ENCODE measurements at regions not wholly inside any gene's neighbourhood (a gene's known extent, or its start where the extent isn't known, plus 50 kb on each side); places are given as distances from the start of the nearest gene placed in this dataset.

- DNase-seq (ENCODE audit: low spot score in 2 of 2): no peak
- H3K9me3 ChIP-seq: no peaks in the 10 kb centered on the region
- peaks cover 14% of the 10 kb centered on the region for H3K27me3 ChIP-seq (ENCODE audit: low read depth)
- in situ Hi-C loops (cut with MboI; ENCODE audit: low sequenced_read_pairs): loop anchor here (25.0 kb wide), 3 partner anchors 208 to 483 kb away; no protein-coding TSS in a partner anchor
- no peaks in the 10 kb centered on the region for H3K36me3 ChIP-seq (replicated peaks)
- H3K4me1 ChIP-seq: no peaks in the 10 kb centered on the region
- H3K4me3 ChIP-seq: no peak overlapping the region
These were observed 130.0 kb downstream of the ELAPOR2 start for GRCh38 chr7:86929293-86930109.

- Histone ChIP-seq H3K27me3 (ENCODE audit: low read depth) (peaks cover 15% of the 10 kb centered on the region), H3K36me3 (replicated peaks) (no peaks in the 10 kb centered on the region), H3K9me3 (no peaks in the 10 kb centered on the region), H3K4me3 (no peak overlapping the region), H3K4me1 (no peaks in the 10 kb centered on the region)
- no peak for DNase-seq (ENCODE audit: low spot score in 2 of 2)
- in situ Hi-C loops (cut with MboI; ENCODE audit: low sequenced_read_pairs): loop anchor here (25.0 kb wide), 3 partner anchors 209 to 484 kb away; no protein-coding TSS in a partner anchor
These were observed 131.1 kb downstream of the ELAPOR2 start for GRCh38 chr7:86928308-86928707.

- DNase-seq (ENCODE audit: low spot score in 2 of 2): peak; percentile 44 to 50
- in situ Hi-C loops (cut with MboI; ENCODE audit: low sequenced_read_pairs): loop anchor here (25.0 kb wide), 3 partner anchors 211 to 486 kb away; no protein-coding TSS in a partner anchor
- peaks cover 20% of the 10 kb centered on the region for H3K27me3 ChIP-seq (ENCODE audit: low read depth)
- no peaks in the 10 kb centered on the region; the same call in 1 of the 2 replicates for H3K4me1 ChIP-seq
- H3K4me3 ChIP-seq: no peak overlapping the region
- no peaks in the 10 kb centered on the region for H3K9me3 ChIP-seq
- H3K36me3 ChIP-seq (replicated peaks): no peaks in the 10 kb centered on the region
These were observed 132.7 kb downstream of the ELAPOR2 start for GRCh38 chr7:86926732-86927131.

GRCh38 chr7:86925221-86925620 is 134.2 kb downstream of the ELAPOR2 start:
- Histone ChIP-seq H3K9me3 (no peaks in the 10 kb centered on the region), H3K4me3 (no peak overlapping the region), H3K4me1 (no peaks in the 10 kb centered on the region; the same call in 1 of the 2 replicates), H3K27me3 (ENCODE audit: low read depth) (peaks cover 10% of the 10 kb centered on the region), H3K36me3 (replicated peaks) (no peaks in the 10 kb centered on the region)
- no peak for DNase-seq (ENCODE audit: low spot score in 2 of 2)
- in situ Hi-C loops (cut with MboI; ENCODE audit: low sequenced_read_pairs): loop anchor here (25.0 kb wide), 3 partner anchors 212 to 487 kb away; no protein-coding TSS in a partner anchor

- in situ Hi-C loops (cut with MboI; ENCODE audit: low sequenced_read_pairs): no loop called here
- H3K36me3 ChIP-seq (replicated peaks): no peaks in the 10 kb centered on the region
These were observed 135.9 kb downstream of the ELAPOR2 start for GRCh38 chr7:86923527-86923926.

GRCh38 chr7:86920154-86920553 is 139.3 kb downstream of the ELAPOR2 start:
- in situ Hi-C loops (cut with MboI; ENCODE audit: low sequenced_read_pairs): no loop called here
- Histone ChIP-seq H3K27me3 (ENCODE audit: low read depth) (peaks cover 8% of the 10 kb centered on the region; the same call in 1 of the 2 replicates), H3K4me1 (no peaks in the 10 kb centered on the region; the same call in 1 of the 2 replicates), H3K36me3 (replicated peaks) (no peaks in the 10 kb centered on the region), H3K4me3 (no peak overlapping the region), H3K9me3 (no peaks in the 10 kb centered on the region)
- no peak for DNase-seq (ENCODE audit: low spot score in 2 of 2)

More at GRCh38 chr7:86923527-86923926, 135.9 kb downstream of the ELAPOR2 start:
- H3K4me1 ChIP-seq: no peaks in the 10 kb centered on the region; the same call in 1 of the 2 replicates
- DNase-seq (ENCODE audit: low spot score in 2 of 2): no peak
- H3K9me3 ChIP-seq: no peaks in the 10 kb centered on the region
- H3K27me3 ChIP-seq (ENCODE audit: low read depth): peaks cover 8% of the 10 kb centered on the region; the same call in 1 of the 2 replicates
- H3K4me3 ChIP-seq: no peak overlapping the region

- Histone ChIP-seq H3K36me3 (replicated peaks) (no peaks in the 10 kb centered on the region), H3K27me3 (ENCODE audit: low read depth) (peaks cover 7% of the 10 kb centered on the region; the same call in 1 of the 2 replicates), H3K4me3 (no peak overlapping the region), H3K9me3 (no peaks in the 10 kb centered on the region), H3K4me1 (no peaks in the 10 kb centered on the region; the same call in 1 of the 2 replicates)
- DNase-seq (ENCODE audit: low spot score in 2 of 2): peak in 1 of 2 experiments; percentile 8
- in situ Hi-C loops (cut with MboI; ENCODE audit: low sequenced_read_pairs): no loop called here
These were observed 141.2 kb downstream of the ELAPOR2 start for GRCh38 chr7:86918245-86918644.

- no peaks in the 10 kb centered on the region for H3K4me1 ChIP-seq
- H3K27me3 ChIP-seq (ENCODE audit: low read depth): no peaks in the 10 kb centered on the region
- no peak overlapping the region for H3K4me3 ChIP-seq
- H3K9me3 ChIP-seq: no peaks in the 10 kb centered on the region
- H3K36me3 ChIP-seq (replicated peaks): no peaks in the 10 kb centered on the region
- in situ Hi-C loops (cut with MboI; ENCODE audit: low sequenced_read_pairs): no loop called here
- DNase-seq (ENCODE audit: low spot score in 2 of 2): no peak
These were observed 143.1 kb downstream of the ELAPOR2 start for GRCh38 chr7:86916277-86916825.

- no peak overlapping the region for H3K4me3 ChIP-seq
- H3K27me3 ChIP-seq (ENCODE audit: low read depth): no peaks in the 10 kb centered on the region
- DNase-seq (ENCODE audit: low spot score in 2 of 2): peak in 1 of 2 experiments; percentile 4
- no peaks in the 10 kb centered on the region for H3K36me3 ChIP-seq (replicated peaks)
- in situ Hi-C loops (cut with MboI; ENCODE audit: low sequenced_read_pairs): no loop called here
- H3K4me1 ChIP-seq: no peaks in the 10 kb centered on the region
- H3K9me3 ChIP-seq: no peaks in the 10 kb centered on the region
These were observed 144.9 kb downstream of the ELAPOR2 start for GRCh38 chr7:86914551-86914950.

Measured in HAP-1 (cell line).